ENCODE measurements at regions not wholly inside any gene's neighbourhood (a gene's known extent, or its start where the extent isn't known, plus 50 kb on each side); places are given as distances from the start of the nearest gene placed in this dataset.

DNA sequence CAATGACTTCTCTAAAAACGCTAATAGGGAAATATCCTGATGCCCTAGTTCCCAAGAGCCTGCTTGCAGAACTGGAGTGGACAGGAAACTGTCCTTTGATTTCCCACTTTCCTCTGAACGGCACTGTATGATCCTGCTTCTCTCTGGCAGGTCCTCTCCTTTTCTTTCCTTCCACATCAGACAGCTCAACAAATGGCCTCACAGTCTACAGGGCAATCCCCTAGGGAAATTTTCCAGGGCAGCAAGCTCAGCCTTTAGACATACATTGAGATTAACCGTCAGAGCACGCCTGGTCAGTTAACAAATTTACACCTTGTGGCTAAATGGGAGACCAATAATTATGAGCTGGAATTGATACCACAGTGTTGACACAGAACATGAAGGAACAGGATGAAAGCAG, 164.9 kb downstream of the SLC24A2 start:
- TF ChIP-seq, protein P1, sequence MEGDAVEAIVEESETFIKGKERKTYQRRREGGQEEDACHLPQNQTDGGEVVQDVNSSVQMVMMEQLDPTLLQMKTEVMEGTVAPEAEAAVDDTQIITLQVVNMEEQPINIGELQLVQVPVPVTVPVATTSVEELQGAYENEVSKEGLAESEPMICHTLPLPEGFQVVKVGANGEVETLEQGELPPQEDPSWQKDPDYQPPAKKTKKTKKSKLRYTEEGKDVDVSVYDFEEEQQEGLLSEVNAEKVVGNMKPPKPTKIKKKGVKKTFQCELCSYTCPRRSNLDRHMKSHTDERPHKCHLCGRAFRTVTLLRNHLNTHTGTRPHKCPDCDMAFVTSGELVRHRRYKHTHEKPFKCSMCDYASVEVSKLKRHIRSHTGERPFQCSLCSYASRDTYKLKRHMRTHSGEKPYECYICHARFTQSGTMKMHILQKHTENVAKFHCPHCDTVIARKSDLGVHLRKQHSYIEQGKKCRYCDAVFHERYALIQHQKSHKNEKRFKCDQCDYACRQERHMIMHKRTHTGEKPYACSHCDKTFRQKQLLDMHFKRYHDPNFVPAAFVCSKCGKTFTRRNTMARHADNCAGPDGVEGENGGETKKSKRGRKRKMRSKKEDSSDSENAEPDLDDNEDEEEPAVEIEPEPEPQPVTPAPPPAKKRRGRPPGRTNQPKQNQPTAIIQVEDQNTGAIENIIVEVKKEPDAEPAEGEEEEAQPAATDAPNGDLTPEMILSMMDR (IDR thresholded peaks at IDR 0.05; ENCODE audit: insufficient read depth, low read length, poor library complexity, severe bottlenecking), result no peak
- TF ChIP-seq EZH2phosphoT487 (conservative IDR thresholded peaks at IDR 0.05; ENCODE audit: low read length), result no peak

Data from SU-DHL-6 (cell line).